GM19468 (cell line): ENCODE measurements at regions not wholly inside any gene's neighbourhood (a gene's known extent, or its start where the extent isn't known, plus 50 kb on each side); places are given as distances from the start of the nearest gene placed in this dataset.
"Not testable (repeated sequence)": the region's sequence is repeated elsewhere in the genome, so short reads cannot be mapped to it uniquely, and the experiment has no call there.

Source experiments
- ATAC-seq: cut with Tn5 transposase; IDR thresholded peaks from one replicate; pipeline ENCODE4 v1.9.1; 2021; ENCODE audit warnings: mild to moderate bottlenecking, moderate library complexity, moderate number of reproducible peaks; ENCODE audit not compliant: unreplicated experiment; ENCODE audit errors: extremely low read depth

DNA sequence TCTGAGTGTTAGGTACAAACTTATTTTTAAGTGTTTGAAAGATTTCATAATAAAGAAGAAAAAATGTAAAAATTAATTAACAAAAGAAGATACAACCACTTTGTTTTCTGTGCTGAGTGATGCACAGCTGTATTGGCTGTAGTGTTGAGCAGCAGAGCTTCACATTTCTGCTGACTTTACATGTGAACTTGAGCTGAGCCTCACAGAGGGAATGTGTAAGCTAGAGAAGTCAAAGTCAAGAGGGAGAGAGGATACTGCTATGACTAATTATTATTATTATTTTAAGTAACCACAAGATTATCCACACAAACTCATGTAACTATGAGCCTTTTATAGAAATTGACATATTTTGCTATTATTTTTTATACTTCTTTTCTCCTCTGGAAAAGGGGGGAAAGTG is 159.1 kb upstream of the ZSWIM2 start:
- ATAC-seq, result no peak

DNA sequence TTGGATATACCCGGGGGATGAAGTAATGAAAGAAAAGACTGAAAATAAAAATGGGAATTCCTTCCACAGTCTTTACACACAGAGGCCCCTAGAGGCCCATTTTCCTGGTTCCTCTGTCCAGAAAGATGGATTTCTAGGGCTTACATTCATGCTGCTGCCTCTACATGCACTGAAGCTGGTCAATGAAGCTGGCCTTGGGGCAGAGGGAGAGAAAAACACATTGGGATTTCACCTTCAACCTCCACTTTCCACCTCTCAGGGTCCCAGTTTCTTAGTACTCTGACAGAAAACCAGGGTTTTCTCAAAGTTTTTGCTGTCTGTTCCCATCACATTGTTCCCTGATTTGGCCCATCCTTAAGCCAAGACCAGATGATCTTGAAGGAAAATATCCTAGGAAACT is 154.6 kb upstream of the ZSWIM2 start:
- no peak for ATAC-seq

DNA sequence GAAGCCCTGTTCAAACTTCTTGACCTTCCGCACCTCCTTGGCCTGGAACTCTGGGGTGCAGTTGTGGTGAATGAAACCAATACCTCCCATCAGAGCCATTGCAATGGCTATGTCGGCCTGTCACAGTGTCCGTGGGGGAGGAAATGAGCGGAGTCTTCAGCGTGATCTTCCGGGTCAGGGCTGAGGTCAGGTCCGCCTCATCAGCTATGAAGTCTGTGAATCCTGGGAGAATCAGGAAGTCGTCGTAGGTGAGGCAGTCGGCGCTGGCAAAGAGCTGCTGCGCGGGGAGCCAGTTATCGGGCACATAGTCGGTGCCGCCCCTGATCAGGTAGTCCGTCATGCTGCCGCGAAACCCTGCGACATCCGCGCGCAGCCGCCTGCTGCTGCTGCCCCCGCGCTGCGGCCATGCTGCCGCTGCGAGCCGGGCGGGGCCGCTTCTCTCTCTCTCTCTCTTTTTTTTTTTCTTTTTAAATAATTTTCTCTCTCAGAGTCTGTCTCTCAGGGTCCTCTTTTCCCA is 154.1 kb upstream of the ZSWIM2 start:
- ATAC-seq, result no peak

DNA sequence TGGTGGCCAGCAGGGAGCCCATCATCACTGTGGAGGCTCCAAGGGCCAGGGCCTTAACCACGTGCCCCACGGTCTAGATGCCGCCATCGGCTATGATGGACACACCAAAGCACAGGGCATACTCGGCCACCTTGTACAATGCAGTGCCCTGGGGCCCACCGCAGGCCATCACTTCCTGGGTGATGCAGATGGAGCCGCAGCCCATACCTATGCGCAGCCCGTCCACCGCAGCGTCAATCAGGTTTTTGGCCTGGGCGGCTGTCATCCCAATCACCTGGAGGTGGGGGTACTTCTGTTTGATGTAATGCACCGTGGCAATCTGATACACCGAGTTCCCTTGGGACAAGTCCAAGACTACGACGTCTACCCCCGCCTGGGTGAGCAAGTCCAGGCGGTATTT is 153.3 kb upstream of the ZSWIM2 start:
- no peak for ATAC-seq

DNA sequence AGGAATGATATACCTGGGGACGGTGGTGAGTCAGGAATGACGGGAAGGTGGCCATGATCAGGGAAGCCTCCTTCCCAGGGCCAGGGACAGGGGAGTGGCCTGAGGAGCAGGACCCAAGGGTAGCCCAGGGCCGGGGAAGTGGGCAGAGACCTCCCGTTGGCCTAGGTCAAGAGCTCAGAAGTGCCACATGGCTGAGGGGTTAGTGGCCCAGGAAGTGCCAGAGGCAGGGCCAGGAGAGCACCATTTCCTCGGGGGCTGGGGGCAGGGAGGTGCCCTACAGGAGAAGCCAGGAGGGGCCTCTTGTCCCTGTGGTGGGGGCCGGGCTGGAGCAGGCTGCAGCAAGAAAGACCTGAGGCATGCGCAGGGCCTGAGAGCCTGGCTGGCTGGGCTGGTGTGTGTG is 152.3 kb upstream of the ZSWIM2 start:
- ATAC-seq, result no peak

DNA sequence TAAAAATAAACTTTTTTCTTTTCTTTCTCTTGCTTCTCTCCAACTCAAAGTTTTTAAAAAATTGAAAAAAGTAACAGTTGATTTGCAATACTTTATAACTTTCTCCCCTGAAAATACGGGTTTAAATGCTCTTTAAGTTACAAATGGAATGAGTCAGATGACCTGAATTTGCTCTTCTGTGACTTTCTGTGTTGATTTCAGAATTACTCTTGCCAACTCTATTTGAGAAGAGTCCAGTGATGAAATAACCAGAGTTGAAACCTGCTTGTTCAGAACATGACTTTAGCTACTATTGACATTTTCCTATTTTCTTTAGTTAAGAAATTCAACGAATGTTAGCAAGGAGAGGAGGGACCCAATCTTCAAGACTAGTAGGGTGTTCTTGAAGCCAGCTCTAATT is 146.1 kb upstream of the ZSWIM2 start:
- no peak for ATAC-seq

DNA sequence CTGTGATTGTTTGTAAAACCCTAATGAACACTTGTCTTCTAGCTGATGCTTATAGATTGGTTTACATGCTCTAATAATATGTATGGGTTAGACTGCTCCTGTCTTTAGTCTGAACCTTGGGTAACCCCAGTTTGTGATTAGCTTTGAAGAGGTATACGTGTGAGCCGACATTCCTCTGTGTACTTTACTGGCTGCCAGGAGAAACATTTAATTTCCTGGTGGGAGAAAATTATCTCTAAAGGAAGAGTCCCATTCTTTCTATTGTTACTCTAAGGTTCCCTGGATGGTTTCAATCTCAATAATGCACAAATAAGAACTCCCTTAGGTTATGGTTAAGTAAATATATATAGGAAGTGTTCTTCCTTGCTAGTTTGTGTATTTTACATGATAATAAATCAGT is 143.6 kb upstream of the ZSWIM2 start:
- no peak for ATAC-seq

DNA sequence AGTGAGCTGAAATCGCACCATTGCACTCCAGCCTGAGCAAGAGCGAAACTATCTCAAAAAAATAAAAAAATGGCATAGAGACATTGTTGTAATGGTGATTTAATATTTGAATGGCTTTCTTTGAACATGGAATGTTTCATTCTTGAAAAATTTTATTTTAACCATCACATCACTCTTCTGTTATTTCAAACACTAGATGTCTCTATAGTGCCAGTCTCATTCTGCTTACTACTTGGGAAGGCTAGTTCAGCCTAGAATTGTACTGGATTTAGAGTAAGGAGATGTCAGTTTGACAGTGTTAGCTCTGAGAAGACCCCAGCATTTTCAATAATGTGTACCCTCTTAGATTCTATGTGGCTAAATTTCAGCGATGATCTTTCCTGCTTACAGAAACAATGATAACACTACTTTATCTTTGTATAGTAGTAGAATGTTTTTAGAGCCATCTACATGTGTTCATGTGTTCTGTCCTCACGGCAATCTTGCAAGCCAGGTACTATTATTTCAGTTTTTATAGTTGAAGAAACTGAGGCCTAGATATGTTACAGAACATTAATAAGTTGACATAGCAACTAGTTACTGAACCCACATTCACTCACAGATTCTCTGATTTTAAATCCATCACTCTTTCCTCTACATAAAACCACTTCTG is 142.9 kb upstream of the ZSWIM2 start:
- ATAC-seq, result no peak

DNA sequence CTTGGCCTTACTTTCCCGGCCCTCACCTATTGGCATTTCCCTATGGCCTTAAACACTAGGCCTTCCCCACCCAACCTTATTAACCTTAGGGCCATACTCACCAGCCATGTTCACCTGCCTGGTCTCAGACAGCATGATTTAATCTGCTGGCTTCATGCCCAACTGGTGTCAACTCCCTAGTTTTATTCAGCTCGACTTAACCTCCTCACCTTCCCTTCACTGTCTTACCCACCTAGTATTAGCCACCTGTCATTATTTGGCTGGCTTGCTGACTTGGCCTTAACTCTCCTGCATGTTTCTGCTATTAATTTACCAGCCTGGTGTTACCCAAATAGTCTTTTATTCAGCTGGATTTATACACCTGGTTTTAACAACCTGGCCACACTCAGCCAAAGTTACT is 136.0 kb upstream of the ZSWIM2 start:
- ATAC-seq, result no peak

DNA sequence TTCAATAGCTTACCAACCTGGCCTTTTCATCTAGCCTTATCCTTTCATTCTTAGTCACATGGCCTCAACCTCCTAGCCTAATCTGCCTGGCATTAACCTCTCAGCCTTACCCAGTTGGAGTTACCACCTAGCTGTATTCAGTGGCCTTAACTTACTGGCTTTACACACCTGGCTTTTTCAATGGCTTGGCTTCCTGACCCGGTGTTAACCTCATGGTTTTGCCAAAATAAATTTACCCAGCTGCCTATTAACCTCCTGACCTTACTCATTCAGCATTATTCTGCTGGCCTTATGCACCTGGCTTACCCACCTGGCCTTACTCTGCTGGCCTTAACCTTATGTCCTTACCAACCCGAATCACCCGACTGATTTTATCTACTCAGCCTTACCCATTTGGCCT is 135.5 kb upstream of the ZSWIM2 start:
- ATAC-seq, result no peak

DNA sequence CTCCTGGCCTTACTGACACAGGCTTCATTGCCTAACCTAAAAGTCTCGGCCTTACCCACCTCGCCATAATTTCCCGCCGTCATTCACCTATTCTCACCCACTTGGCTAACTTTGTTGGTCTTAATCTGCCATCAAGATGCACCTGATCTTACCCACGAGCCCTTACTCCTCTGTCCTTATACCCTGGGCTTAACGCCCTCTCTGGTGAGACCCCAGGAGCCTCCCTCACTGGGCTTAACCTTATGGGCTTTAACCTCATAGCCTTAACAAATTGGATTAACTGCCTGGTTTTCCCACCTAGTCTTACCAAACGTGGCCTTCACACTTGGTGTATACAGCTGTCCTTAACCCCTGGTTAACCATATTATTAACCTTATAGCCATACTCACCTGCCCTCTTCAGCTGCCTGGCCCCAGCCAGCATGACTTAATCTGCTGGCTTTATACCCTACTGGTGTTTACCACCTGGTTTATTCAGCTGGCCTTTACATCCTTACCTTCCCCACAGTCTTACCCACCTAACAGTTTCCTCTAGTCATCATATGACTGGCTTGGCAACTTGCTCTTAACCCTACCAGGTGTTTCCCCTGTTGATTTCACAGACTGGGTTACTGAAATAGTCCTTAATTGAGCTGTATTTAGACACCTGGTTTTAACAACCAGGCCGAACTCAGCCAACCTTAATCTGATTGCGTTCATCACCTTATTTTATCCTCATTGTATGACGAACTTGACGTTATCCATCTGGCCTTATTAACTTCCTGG is 132.0 kb upstream of the ZSWIM2 start:
- no peak for ATAC-seq

DNA sequence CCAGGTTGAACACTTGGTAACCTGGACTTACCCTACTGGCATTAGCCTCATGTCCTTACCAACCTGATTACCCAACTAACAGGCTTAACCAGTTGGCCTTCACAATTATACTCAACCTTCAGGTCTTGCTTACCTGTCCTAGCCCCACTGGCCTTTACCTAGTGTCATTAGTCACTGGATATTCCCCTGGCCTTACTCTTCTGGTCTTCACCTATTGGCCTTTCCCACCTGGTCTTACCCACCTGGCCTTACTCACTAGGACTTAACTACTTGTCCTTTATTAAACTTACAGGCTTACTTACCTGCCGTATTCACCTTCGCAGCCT is 131.1 kb upstream of the ZSWIM2 start:
- ATAC-seq, result no peak

DNA sequence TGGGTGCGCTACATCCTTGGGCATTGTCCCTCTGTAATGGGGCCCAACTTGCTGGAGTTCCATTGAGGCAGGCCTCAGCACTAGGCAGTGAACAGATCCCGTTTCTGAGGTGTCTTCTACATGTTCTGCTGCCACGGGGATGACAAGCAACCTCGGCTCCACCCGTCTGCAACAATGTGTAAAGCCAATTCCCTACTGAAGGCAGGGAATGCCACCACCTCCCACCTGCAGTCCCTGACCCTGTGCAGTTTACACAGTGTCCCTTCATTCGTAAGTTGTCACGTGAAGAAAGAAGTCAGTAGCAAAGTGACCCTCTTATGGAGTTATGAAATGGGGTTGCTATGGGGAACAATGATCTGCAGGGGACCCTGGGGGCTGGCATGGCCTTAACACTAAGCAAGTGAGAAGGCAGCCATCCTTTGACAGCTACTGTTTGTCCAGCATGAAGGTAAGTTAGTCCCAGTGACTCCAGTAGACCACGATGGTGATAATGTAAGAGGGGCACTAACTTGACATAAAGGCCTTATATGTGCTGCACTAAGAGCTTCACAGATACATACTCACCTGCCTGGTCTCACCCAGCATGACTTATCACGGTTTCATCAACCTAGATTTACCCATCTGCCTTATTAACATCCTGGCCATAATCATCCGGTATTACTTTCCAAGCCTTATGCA is 130.6 kb upstream of the ZSWIM2 start:
- ATAC-seq, result no peak

DNA sequence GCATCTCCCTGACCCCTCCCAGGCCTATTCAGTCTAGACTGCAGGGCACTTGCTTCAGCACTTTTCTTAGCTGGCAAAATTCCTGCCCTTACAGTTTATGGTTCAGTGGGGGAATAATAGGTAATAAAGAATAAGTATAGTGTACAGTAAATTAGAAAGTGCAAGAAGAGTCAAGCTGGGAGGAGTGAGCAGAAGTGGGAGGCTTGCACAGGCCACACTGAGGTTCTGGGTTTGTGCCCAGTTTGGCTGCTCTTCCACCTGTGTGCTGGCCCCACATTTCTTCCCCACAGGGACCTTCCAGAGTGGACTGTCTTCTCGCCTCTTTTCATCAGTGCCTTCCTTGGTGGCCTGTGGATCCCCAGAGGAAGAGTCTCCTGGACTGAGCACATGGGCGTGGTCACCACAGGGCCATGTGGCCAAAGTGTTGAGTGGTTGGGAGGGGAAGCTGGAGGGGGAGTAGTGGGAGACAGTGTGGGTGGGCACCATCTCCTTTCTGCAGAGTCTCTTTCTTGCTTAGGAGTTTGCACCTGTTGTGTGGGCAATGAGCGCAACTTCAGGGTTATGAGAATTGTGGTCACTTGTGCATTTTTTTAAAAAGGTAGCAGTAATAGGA is 128.6 kb upstream of the ZSWIM2 start:
- ATAC-seq, result no peak

DNA sequence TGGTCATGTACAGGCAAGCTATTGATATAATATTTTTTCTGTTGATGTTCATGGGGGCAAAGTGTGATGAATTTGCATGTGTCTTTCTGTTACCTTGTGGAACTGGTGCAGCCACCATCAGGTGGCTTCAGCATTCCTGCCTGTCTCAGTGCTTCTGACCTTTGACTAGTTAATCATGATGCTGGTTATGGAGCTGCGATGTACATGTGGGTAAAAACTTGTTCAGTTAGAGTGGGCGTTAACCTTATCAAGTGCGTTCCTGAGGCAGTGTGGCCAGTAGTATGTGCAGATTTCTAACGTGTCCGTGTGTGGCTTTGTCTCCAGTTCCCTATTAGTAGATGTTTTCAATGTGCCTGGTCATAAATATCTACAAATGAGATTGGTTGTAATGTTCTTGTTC is 127.4 kb upstream of the ZSWIM2 start:
- no peak for ATAC-seq

DNA sequence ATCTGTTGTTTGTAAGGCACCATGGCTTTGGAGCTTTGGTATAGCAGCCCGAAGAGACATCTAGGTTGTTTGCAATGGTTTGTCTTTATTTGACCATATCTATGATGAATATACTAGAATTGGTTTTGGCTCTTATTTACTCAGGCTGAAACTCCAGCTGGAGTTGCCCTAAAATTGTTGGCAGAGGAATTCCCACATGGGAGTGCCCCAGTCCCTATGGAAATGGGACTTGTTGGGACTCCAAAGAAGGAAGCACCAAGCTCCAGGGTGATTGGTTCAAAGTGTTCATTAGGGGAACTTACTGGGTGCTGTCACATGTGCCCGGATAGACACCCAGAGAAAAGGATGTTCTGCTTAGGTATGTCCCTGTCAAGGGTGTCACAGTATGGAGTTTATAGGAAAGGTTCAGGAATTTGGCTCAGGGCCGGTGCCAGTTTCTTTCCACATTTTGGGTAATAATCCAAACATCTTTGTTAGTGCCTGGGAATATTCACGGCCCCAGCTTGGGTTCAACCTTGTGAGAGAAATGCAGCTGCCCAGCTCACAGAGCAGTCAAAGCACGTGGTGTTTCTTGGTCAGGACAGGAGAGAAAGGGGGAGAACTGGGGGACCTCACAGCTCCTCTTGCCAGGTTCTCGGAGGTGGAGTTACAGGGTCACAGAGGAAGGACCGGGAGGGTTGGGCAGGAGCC is 123.5 kb upstream of the ZSWIM2 start:
- ATAC-seq, result no peak

DNA sequence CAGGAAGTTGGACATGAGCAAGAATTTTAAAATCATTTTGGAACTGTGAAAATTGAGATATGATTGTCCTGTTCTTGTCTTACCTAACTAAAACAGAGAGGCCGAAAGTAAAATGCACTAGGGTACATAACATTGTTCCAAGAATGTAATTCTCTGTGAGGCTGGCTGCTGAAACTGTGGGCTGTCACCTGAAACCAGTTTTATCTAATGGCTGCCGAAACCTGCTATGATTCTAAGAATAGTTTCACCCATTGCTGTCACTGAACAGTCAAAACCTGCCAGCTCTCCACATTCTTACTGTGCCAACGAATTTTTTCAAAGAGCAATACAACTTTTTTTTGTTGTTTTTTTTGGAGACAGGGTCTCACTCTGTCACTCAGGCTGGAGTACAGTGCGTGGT is 119.3 kb upstream of the ZSWIM2 start:
- no peak for ATAC-seq

DNA sequence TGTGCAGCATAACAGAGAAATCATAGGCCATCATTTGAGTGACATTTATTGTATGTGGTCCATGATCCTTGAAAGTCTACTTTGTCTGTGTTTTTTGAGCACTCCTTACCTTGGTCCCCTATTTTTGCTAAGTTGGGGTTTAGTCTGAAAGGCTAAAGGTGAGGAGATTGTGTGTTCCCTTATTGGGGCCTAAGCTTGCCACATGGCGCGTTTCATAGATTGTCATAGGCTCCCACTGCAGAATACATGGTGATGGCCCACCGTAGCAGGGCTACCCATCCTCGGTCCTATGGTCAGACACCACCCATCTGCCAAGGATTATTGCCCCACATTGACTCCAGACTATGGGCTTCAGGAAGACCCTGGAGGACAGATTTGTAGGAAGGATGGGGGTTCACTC is 117.0 kb upstream of the ZSWIM2 start:
- no peak for ATAC-seq

DNA sequence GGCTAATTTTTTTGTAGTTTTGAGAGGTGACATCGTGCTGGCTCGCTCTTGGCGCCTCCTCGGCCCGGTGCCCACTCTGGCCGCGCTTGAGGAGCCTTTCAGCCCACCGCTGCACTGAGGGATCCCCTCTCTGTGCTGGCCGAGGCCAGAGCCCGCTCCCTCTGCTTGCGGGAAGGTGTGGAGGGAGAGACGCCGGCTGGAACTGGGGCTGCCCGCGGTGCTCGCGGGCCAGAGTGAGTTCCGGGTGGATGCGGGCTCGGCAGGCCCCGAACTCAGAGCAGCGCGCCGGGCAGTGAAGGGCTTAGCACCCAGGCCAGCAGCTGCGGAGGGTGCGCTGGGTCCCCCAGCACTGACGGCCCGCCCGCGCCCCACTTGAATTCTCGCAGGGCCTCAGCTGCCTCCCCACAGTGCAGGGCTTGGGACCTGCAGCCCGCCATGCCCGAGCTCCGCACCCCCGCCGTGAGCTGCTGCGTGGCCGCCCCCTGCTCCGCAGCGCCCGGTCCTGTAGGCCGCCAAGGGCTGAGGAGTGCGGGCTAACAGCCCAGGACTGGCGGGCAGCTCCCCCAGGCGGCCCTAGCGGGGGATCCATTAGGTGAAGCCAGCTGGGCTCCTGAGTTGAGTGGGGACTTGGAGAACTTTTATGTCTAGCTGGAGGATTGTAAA is 113.2 kb upstream of the ZSWIM2 start:
- ATAC-seq, result no peak

DNA sequence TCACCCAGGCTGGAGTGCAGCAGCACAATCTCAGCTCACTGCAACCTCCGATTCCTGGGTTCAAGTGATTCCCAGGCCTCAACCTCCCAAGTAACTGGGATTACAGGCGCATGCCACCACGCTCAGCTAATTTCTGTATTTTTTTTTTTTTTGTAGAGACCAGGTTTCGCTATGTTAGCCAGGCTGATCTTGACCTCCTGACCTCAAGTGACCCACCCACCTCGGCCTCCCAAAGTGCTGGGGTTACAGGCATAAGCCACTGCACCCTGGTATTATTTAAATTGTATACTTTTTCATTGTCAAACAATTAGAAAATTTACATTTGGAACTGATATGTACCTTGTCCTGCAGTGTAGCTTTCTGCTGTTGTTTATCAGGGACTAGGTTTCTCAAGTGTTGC is 111.3 kb upstream of the ZSWIM2 start:
- not testable (repeated sequence) for ATAC-seq
